Neural cell (in vitro differentiated cells): ENCODE measurements at regions not wholly inside any gene's neighbourhood (a gene's known extent, or its start where the extent isn't known, plus 50 kb on each side); places are given as distances from the start of the nearest gene placed in this dataset.

Experiments
- H2AFZ ChIP-seq: fragments of 200-600, 300-800 bp; sonication (generic), shearing (Covaris generic); 2 replicates; pipeline ENCODE4 v1.6.0; 2014; ENCODE audit warnings: low read depth, mild to moderate bottlenecking, antibody characterized with exemption, low read length, moderate library complexity
- H3F3A ChIP-seq: fragments of 200-600 bp; shearing (Covaris generic); 2 replicates; pipeline ENCODE4 v1.6.1; 2016; ENCODE audit warnings: mild to moderate bottlenecking, moderate library complexity, mixed read lengths, antibody characterized with exemption, low read length; ENCODE audit not compliant: insufficient read depth, poor library complexity, severe bottlenecking
- H3K27ac ChIP-seq: fragments of 200-600, 300-800 bp; sonication (generic), shearing (Covaris generic); 2 replicates; pipeline ENCODE4 v1.5.1; 2014; ENCODE audit warnings: mild to moderate bottlenecking, low read length, moderate library complexity
- H3K27me3 ChIP-seq: fragments of 300-800, 200-600 bp; sonication (generic), shearing (Covaris generic); 2 replicates; pipeline ENCODE4 v1.6.0; 2014; ENCODE audit warnings: mild to moderate bottlenecking, low read depth, low read length, moderate library complexity; ENCODE audit not compliant: insufficient read depth
- H3K36me3 ChIP-seq: fragments of 300-800, 200-600 bp; sonication (generic), shearing (Covaris generic); 2 replicates; pipeline ENCODE4 v1.5.1; 2014; ENCODE audit warnings: mild to moderate bottlenecking, antibody characterized with exemption, low read length, moderate library complexity; ENCODE audit not compliant: insufficient read depth
- H3K4me2 ChIP-seq: fragments of 300-800, 200-600 bp; sonication (generic), shearing (Covaris generic); 2 replicates; pipeline ENCODE4 v1.6.0; 2014; ENCODE audit warnings: mild to moderate bottlenecking, low read length
- H3K4me3 ChIP-seq: fragments of 300-800, 200-600 bp; sonication (generic), shearing (Covaris generic); 2 replicates; pipeline ENCODE4 v1.5.1; 2014; ENCODE audit warnings: mild to moderate bottlenecking, low read length, moderate library complexity
- H3K79me2 ChIP-seq: fragments of 200-600 bp; shearing (Covaris generic); replicated peaks from 2 replicates; pipeline ENCODE4 v1.6.0; 2014; ENCODE audit warnings: mild to moderate bottlenecking, low read length, moderate library complexity; ENCODE audit not compliant: insufficient read depth
- H3K9ac ChIP-seq: fragments of 300-800, 200-600 bp; sonication (generic), shearing (Covaris generic); 2 replicates; pipeline ENCODE4 v1.6.1; 2016; ENCODE audit warnings: mild to moderate bottlenecking, low read length, mixed read lengths
- H3K9me2 ChIP-seq: fragments of 200-600 bp; shearing (Covaris generic); 2 replicates; pipeline ENCODE4 v1.6.1; 2016; ENCODE audit warnings: mild to moderate bottlenecking, low read length, mixed read lengths; ENCODE audit not compliant: insufficient read depth
- H3K9me3 ChIP-seq: fragments of 200-600, 300-800 bp; sonication (generic), shearing (Covaris generic); 2 replicates; pipeline ENCODE4 v1.6.1; 2016; ENCODE audit warnings: mild to moderate bottlenecking, mixed run types, low read length, moderate library complexity, mixed read lengths
- H4K20me1 ChIP-seq: fragments of 200-600 bp; shearing (Covaris generic); 2 replicates; pipeline ENCODE4 v1.6.1; 2016; ENCODE audit warnings: mild to moderate bottlenecking, mixed run types; ENCODE audit not compliant: insufficient read depth
- CTCF ChIP-seq: fragments of 450-650 bp; IDR thresholded peaks from 2 replicates; pipeline ENCODE4 v1.5.1; 2014; ENCODE audit warnings: antibody characterized with exemption, mild to moderate bottlenecking, moderate library complexity; ENCODE audit not compliant: poor library complexity, severe bottlenecking
- EP300 ChIP-seq: fragments of 450-650 bp; conservative IDR thresholded peaks from 2 replicates; pipeline ENCODE4 v1.6.1; 2014; ENCODE audit warnings: antibody characterized with exemption, mild to moderate bottlenecking, moderate library complexity; ENCODE audit not compliant: poor library complexity, severe bottlenecking
- EZH2 ChIP-seq: fragments of 200-600, 300-800 bp; shearing (Covaris generic), sonication (generic); IDR thresholded peaks from 2 replicates; pipeline ENCODE4 v1.6.1; 2014; ENCODE audit warnings: antibody characterized with exemption, low read length, borderline replicate concordance, mild to moderate bottlenecking; ENCODE audit not compliant: insufficient read depth, poor library complexity, severe bottlenecking
- MXI1 ChIP-seq: fragments of 450-650 bp; conservative IDR thresholded peaks from 2 replicates; pipeline ENCODE4 v1.6.1; 2014; ENCODE audit warnings: antibody characterized with exemption, mild to moderate bottlenecking; ENCODE audit not compliant: poor library complexity, severe bottlenecking
- POLR2AphosphoS5 ChIP-seq: IDR thresholded peaks from 2 replicates; pipeline ENCODE4 v1.6.1; 2012
- RAD21 ChIP-seq: fragments of 450-650 bp; conservative IDR thresholded peaks from 2 replicates; pipeline ENCODE4 v1.6.1; 2014; ENCODE audit warnings: antibody characterized with exemption, mild to moderate bottlenecking, moderate library complexity
- REST ChIP-seq: IDR thresholded peaks from 2 replicates; pipeline ENCODE4 v1.6.1; 2012; ENCODE audit warnings: borderline replicate concordance
- SMC3 ChIP-seq: fragments of 450-650 bp; conservative IDR thresholded peaks from 2 replicates; pipeline ENCODE4 v1.6.1; 2014; ENCODE audit warnings: antibody characterized with exemption, mild to moderate bottlenecking, moderate library complexity; ENCODE audit not compliant: poor library complexity
- TAF1 ChIP-seq: IDR thresholded peaks from 2 replicates; pipeline ENCODE4 v1.6.1; 2012; ENCODE audit warnings: low read depth

GRCh38 chr12:92334552-92334951 is 188.9 kb upstream of the BTG1 start:
- no peak for TF ChIP-seq CTCF
- no peak for TF ChIP-seq EP300
- no peak for TF ChIP-seq TAF1
- TF ChIP-seq EZH2: no peak
- TF ChIP-seq MXI1: no peak
- TF ChIP-seq REST: no peak
- TF ChIP-seq SMC3: no peak
- no peak for TF ChIP-seq RAD21
- TF ChIP-seq POLR2AphosphoS5: no peak
- Histone ChIP-seq H3K4me2 (no peak overlapping the region), H3F3A (no peaks in the 10 kb centered on the region), H3K9ac (no peak overlapping the region), H2AFZ (no peak overlapping the region), H3K27me3 (no peaks in the 10 kb centered on the region), H3K4me3 (no peak overlapping the region), H3K9me3 (no peaks in the 10 kb centered on the region), H3K36me3 (no peaks in the 10 kb centered on the region), H4K20me1 (no peaks in the 10 kb centered on the region), H3K27ac (no peak overlapping the region), H3K9me2 (no peaks in the 10 kb centered on the region), H3K79me2 (no peaks in the 10 kb centered on the region)

- Histone ChIP-seq H3K4me3 (no peak overlapping the region), H3K9ac (no peak overlapping the region), H3K79me2 (no peaks in the 10 kb centered on the region), H4K20me1 (no peaks in the 10 kb centered on the region), H3K4me2 (no peak overlapping the region), H3K9me2 (no peaks in the 10 kb centered on the region), H3K27ac (no peak overlapping the region), H3K36me3 (no peaks in the 10 kb centered on the region), H3K9me3 (no peaks in the 10 kb centered on the region), H3F3A (no peaks in the 10 kb centered on the region), H3K27me3 (no peaks in the 10 kb centered on the region), H2AFZ (no peak overlapping the region)
- TF ChIP-seq CTCF (no peak), TAF1 (no peak), MXI1 (no peak), SMC3 (no peak), REST (no peak), EP300 (no peak), RAD21 (no peak), POLR2AphosphoS5 (no peak), EZH2 (no peak)
These were observed 186.9 kb upstream of the BTG1 start for GRCh38 chr12:92332552-92332951.
